ENCODE measurements at regions not wholly inside any gene's neighbourhood (a gene's known extent, or its start where the extent isn't known, plus 50 kb on each side); places are given as distances from the start of the nearest gene placed in this dataset.

DNA sequence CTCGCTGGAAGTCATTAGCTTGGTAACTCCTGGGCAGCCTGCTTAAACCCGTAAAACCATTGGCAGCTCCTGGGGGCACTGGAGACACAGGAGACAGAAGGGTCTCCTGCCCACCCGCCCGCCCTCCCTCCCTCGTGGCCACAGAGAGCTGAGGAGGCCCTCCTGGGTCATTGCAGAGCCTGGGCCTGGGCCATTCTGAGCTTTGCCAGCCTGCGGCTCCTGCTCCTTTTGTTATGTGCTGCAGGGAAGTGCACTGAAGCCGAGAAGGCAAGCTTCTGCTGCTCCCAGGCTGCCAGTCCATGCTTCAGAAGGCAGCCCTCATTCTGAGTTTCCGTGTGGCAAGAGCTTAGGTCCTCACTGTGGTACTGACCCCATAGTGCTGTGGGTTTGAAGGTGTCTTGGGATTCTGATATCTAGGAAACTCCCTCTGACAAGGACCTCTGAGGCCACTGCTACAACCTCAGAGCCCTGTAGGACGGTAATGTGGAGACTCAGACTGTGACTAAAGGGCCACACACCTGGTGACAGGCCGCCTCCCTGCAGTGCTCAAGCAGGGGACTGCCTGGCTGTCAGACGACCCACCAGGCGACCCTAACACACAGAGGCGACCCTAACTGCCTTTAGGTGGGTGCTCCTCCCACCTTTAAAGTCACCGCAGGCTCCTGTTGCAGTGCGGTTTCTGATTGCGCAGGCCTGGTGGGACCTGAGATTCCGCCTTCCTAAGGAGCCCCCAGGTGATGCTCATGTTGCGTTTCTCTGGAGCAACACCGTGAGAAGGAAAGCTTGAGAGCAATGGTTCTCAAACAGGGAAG is 118.7 kb downstream of the IER5 start:
- H3K27ac Mint-ChIP-seq = no peak overlapping the region
- Histone ChIP-seq H3K27me3 (ENCODE audit: insufficient read depth, low read length, poor library complexity, severe bottlenecking) (no peaks in the 10 kb centered on the region), H3K4me3 (ENCODE audit: low read length) (no peak overlapping the region), H3K27ac (ENCODE audit: low read depth, low read length) (no peak overlapping the region), H3K36me3 (ENCODE audit: insufficient read depth, low read length) (no peaks in the 10 kb centered on the region), H3K4me1 (ENCODE audit: insufficient read depth, low read length) (no peaks in the 10 kb centered on the region), H3K9me3 (ENCODE audit: low read length) (no peaks in the 10 kb centered on the region)
- no peaks in the 10 kb centered on the region for H3K36me3 Mint-ChIP-seq
- H3K4me1 Mint-ChIP-seq = no peaks in the 10 kb centered on the region
- ChIA-PET CTCF (interaction anchor here (0.8 to 0.9 kb wide), 2 partner anchors 15 to 218 kb away, joined by 3 to 4 read pairs; no protein-coding TSS in a partner anchor), POLR2A (no interaction called here)
- no peak for DNase-seq
- peaks cover 11 to 18% of the 10 kb centered on the region in 2 donors for H3K27me3 Mint-ChIP-seq
- no peaks in the 10 kb centered on the region for H3K9me3 Mint-ChIP-seq
- H3K4me3 Mint-ChIP-seq = no peak overlapping the region

DNA sequence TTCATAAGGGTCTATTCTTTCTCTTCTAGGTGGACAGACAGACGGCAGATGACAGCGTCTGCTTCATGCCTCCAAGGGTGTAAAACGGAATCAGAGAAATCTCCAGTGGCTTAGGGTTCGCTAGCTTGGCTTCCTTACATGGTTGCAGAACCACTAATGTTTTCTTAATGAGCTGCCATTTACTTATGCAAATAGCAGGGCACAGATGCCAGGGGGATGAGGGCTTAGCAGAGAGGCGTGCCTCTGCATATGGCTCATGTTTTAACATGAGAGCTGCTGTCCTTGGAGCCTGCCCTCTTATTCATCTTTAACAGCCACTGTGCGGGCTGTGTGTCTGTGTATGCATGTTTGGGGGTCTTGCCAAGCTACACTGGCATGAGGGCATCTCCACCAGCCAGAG is 119.6 kb downstream of the IER5 start:
- no peak overlapping the region for H3K27ac Mint-ChIP-seq
- Histone ChIP-seq H3K27ac (ENCODE audit: low read depth, low read length) (no peak overlapping the region), H3K36me3 (ENCODE audit: insufficient read depth, low read length) (no peaks in the 10 kb centered on the region), H3K4me1 (ENCODE audit: insufficient read depth, low read length) (no peaks in the 10 kb centered on the region), H3K27me3 (ENCODE audit: insufficient read depth, low read length, poor library complexity, severe bottlenecking) (no peaks in the 10 kb centered on the region), H3K9me3 (ENCODE audit: low read length) (no peaks in the 10 kb centered on the region), H3K4me3 (ENCODE audit: low read length) (no peak overlapping the region)
- H3K9me3 Mint-ChIP-seq = no peaks in the 10 kb centered on the region
- POLR2A ChIA-PET = no interaction called here
- DNase-seq = no peak
- no peak overlapping the region for H3K4me3 Mint-ChIP-seq
- no peaks in the 10 kb centered on the region for H3K4me1 Mint-ChIP-seq
- H3K27me3 Mint-ChIP-seq = peaks cover 11 to 20% of the 10 kb centered on the region in 2 donors
- no peaks in the 10 kb centered on the region for H3K36me3 Mint-ChIP-seq
- CTCF ChIA-PET = interaction anchor here (0.8 to 0.9 kb wide), 2 partner anchors 16 to 222 kb away, joined by 3 to 4 read pairs; no protein-coding TSS in a partner anchor

DNA sequence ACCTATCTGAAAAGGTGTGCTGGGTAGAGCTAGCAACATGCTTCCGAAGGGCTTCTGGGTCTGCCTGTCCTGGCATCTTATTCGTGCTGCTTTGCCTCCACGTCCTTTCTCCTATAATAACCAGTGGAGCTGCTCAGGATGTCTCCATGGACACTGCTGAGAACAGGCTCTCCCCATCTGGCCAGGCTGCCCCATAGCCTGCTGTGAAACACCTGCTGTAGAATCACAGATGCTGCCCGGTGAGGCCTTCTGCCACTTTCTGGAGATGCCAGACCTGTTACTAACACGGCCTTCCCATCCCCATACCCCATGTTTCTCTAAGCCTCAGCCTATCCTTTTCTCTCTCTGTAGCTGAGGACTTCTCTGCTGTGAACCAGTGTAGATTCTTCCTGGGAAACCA is 120.5 kb downstream of the IER5 start:
- Mint-ChIP-seq H3K27ac (no peak overlapping the region), H3K36me3 (no peaks in the 10 kb centered on the region), H3K4me1 (no peaks in the 10 kb centered on the region), H3K9me3 (no peaks in the 10 kb centered on the region), H3K27me3 (peaks cover 11 to 20% of the 10 kb centered on the region in 2 donors), H3K4me3 (no peak overlapping the region)
- no peak overlapping the region for H3K27ac ChIP-seq (ENCODE audit: low read depth, low read length)
- CTCF ChIA-PET = interaction anchor here (0.8 kb wide), 1 partner anchor 221 kb away, joined by 3 read pairs; no protein-coding TSS in a partner anchor
- H3K27me3 ChIP-seq (ENCODE audit: insufficient read depth, low read length, poor library complexity, severe bottlenecking) = no peaks in the 10 kb centered on the region
- no peak for DNase-seq
- no peaks in the 10 kb centered on the region for H3K9me3 ChIP-seq (ENCODE audit: low read length)
- no peaks in the 10 kb centered on the region for H3K36me3 ChIP-seq (ENCODE audit: insufficient read depth, low read length)
- no peak overlapping the region for H3K4me3 ChIP-seq (ENCODE audit: low read length)
- H3K4me1 ChIP-seq (ENCODE audit: insufficient read depth, low read length) = no peaks in the 10 kb centered on the region
- POLR2A ChIA-PET = no interaction called here

DNA sequence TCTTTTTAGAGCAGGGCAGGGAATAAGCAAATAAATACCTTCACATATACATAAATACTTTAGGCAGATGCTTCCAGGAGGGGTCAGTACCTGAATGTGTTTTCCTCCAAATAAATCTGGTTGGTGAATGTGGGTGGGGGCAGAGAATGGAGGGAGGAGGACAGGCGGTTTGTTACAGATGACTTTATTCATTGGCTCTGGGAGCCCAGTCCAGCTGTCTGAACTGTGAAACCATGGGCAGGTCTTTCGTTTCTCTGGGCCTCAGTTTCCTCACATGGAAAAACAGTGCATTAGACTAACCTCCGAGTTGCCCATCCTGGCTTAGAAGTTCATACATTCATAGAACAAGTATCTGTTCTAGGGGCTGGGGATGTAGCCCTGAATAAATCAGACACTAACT is 124.6 kb downstream of the IER5 start:
- Histone ChIP-seq H3K9me3 (ENCODE audit: low read length) (no peaks in the 10 kb centered on the region), H3K27me3 (ENCODE audit: insufficient read depth, low read length, poor library complexity, severe bottlenecking) (peaks cover 1% of the 10 kb centered on the region), H3K4me3 (ENCODE audit: low read length) (no peak overlapping the region), H3K36me3 (ENCODE audit: insufficient read depth, low read length) (no peaks in the 10 kb centered on the region), H3K27ac (ENCODE audit: low read depth, low read length) (no peak overlapping the region), H3K4me1 (ENCODE audit: insufficient read depth, low read length) (no peaks in the 10 kb centered on the region)
- ChIA-PET POLR2A (no interaction called here), CTCF (no interaction called here)
- H3K4me3 Mint-ChIP-seq = no peak overlapping the region
- no peak overlapping the region for H3K27ac Mint-ChIP-seq
- peaks cover 16 to 30% of the 10 kb centered on the region in 2 donors for H3K27me3 Mint-ChIP-seq
- no peak for DNase-seq
- H3K9me3 Mint-ChIP-seq = no peaks in the 10 kb centered on the region
- H3K4me1 Mint-ChIP-seq = no peaks in the 10 kb centered on the region
- H3K36me3 Mint-ChIP-seq = no peaks in the 10 kb centered on the region

DNA sequence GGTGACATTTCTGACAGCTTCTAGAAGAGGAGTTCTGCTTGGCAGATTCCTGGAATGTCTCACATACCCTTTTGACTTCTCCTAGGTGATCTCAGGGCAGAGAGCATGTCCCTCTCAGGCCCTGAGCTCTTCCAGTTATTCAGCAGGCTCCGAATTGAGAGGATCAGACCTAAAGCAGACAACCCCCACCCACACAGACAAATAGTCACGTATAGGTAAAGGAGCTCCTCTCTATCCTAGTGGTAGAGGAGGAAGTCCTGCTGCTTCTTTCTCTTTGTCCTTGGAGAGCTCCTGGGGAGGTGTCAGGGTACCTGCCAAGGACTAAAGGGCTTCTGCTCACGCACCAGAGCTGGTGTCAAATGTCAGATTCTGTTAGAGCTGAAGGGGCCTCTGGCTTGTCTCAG is 128.1 kb downstream of the IER5 start:
- no peak overlapping the region for H3K27ac Mint-ChIP-seq
- ChIA-PET CTCF (interaction anchor here (2.0 kb wide), 1 partner anchor 27 kb away, joined by 4 read pairs; no protein-coding TSS in a partner anchor), POLR2A (no interaction called here)
- no peak overlapping the region for H3K4me3 ChIP-seq (ENCODE audit: low read length)
- DNase-seq = no peak
- no peak overlapping the region for H3K4me3 Mint-ChIP-seq
- H3K36me3 Mint-ChIP-seq = no peaks in the 10 kb centered on the region
- H3K9me3 ChIP-seq (ENCODE audit: low read length) = no peaks in the 10 kb centered on the region
- no peaks in the 10 kb centered on the region for H3K4me1 Mint-ChIP-seq
- H3K27me3 ChIP-seq (ENCODE audit: insufficient read depth, low read length, poor library complexity, severe bottlenecking) = peaks cover 8% of the 10 kb centered on the region
- no peaks in the 10 kb centered on the region for H3K9me3 Mint-ChIP-seq
- H3K27ac ChIP-seq (ENCODE audit: low read depth, low read length) = no peak overlapping the region
- peaks cover 13 to 34% of the 10 kb centered on the region in 2 donors for H3K27me3 Mint-ChIP-seq
- no peaks in the 10 kb centered on the region for H3K4me1 ChIP-seq (ENCODE audit: insufficient read depth, low read length)
- H3K36me3 ChIP-seq (ENCODE audit: insufficient read depth, low read length) = no peaks in the 10 kb centered on the region

DNA sequence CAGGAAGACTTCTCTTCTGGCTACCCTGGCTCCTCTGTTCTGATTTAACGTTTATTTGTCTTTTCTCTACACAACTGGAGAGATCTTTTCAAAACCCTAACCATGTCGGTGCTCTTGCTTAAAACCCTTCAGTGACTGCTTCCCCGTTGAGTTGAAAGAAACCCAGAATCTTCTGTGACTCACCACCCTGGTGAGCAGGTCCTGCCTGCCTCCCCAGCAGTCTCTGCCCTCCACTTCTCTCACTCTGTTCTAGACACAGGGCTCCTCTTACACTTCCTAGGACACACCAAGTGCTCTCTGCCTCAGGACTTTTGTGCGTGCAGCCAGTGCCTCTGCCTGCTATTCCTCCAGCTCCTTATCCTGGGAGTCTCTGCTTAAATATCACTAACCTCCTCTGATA is 131.4 kb downstream of the IER5 start:
- no peaks in the 10 kb centered on the region for H3K36me3 Mint-ChIP-seq
- H3K4me1 Mint-ChIP-seq = no peaks in the 10 kb centered on the region
- Histone ChIP-seq H3K9me3 (ENCODE audit: low read length) (no peaks in the 10 kb centered on the region), H3K36me3 (ENCODE audit: insufficient read depth, low read length) (no peaks in the 10 kb centered on the region), H3K27ac (ENCODE audit: low read depth, low read length) (no peak overlapping the region), H3K27me3 (ENCODE audit: insufficient read depth, low read length, poor library complexity, severe bottlenecking) (peaks cover 8% of the 10 kb centered on the region), H3K4me1 (ENCODE audit: insufficient read depth, low read length) (no peaks in the 10 kb centered on the region), H3K4me3 (ENCODE audit: low read length) (no peak overlapping the region)
- no peak overlapping the region for H3K4me3 Mint-ChIP-seq
- peaks cover 11 to 37% of the 10 kb centered on the region in 2 donors for H3K27me3 Mint-ChIP-seq
- H3K27ac Mint-ChIP-seq = no peak overlapping the region
- peaks cover 0 to 8% (median 2%) of the 10 kb centered on the region in 5 donors for H3K9me3 Mint-ChIP-seq
- ChIA-PET CTCF (no interaction called here), POLR2A (no interaction called here)
- no peak for DNase-seq

DNA sequence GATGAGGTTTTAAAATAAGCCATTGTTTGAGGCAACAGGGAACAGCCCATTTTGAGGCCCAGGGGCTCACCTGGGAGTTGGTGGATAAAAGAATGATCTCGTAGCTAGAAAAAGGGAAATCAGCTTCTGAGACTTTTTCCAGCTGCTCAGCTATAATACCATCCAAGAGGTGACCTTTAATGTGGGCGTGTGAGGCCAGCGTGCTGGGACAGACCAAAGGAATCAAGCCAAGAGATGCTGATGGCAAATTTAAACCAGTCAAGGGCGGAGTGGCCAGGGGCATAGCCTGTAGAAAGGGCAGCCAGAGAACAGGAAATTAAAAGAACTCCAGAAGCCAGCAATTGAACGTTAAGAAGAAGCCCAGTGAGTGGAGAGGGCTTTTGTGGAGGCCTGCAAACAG is 132.6 kb downstream of the IER5 start:
- no peaks in the 10 kb centered on the region for H3K36me3 ChIP-seq (ENCODE audit: insufficient read depth, low read length)
- H3K4me1 Mint-ChIP-seq = no peaks in the 10 kb centered on the region
- no peaks in the 10 kb centered on the region for H3K4me1 ChIP-seq (ENCODE audit: insufficient read depth, low read length)
- no peak overlapping the region for H3K4me3 ChIP-seq (ENCODE audit: low read length)
- no peak overlapping the region for H3K4me3 Mint-ChIP-seq
- H3K27ac Mint-ChIP-seq = no peak overlapping the region
- no peaks in the 10 kb centered on the region for H3K36me3 Mint-ChIP-seq
- ChIA-PET POLR2A (no interaction called here), CTCF (no interaction called here)
- H3K27ac ChIP-seq (ENCODE audit: low read depth, low read length) = no peak overlapping the region
- peaks cover 7 to 37% of the 10 kb centered on the region in 2 donors for H3K27me3 Mint-ChIP-seq
- H3K9me3 ChIP-seq (ENCODE audit: low read length) = no peaks in the 10 kb centered on the region
- peaks cover 8% of the 10 kb centered on the region for H3K27me3 ChIP-seq (ENCODE audit: insufficient read depth, low read length, poor library complexity, severe bottlenecking)
- peaks cover 0 to 9% (median 2%) of the 10 kb centered on the region in 5 donors for H3K9me3 Mint-ChIP-seq
- DNase-seq = no peak

DNA sequence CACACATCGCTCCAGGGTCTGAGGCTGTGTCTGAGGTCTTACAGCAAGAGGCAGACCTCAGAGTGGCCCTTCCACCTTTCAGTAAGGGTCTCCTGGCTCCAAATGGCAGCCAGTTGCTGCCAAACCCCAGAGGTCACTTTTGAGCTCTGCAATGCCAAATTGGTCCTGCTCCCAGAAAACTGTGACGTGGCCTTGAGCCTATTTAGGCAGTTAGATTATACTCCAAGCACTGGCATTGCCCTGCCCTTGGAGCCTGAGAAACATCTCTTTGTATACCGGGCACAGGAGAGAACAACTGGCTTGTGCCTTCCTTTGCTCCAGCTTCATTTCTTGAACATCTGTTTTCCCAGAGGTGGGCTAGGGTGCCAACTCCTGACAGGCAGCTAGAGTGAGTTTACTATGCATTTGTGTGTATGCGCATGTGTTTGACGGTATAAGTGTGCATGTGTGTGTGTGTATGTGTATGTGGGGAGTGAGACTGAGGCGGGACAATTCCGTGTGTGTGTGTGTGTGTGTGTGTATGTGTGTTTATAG is 134.5 kb downstream of the IER5 start:
- H3K27ac ChIP-seq (ENCODE audit: low read depth, low read length) = no peak overlapping the region
- no peak overlapping the region for H3K4me3 Mint-ChIP-seq
- no peak overlapping the region for H3K4me3 ChIP-seq (ENCODE audit: low read length)
- peaks cover 4 to 30% of the 10 kb centered on the region in 2 donors for H3K27me3 Mint-ChIP-seq
- peak overlapping the region in 1 of 8 donors; percentile 24 for H3K27ac Mint-ChIP-seq
- no peaks in the 10 kb centered on the region for H3K9me3 ChIP-seq (ENCODE audit: low read length)
- no peaks in the 10 kb centered on the region for H3K36me3 ChIP-seq (ENCODE audit: insufficient read depth, low read length)
- POLR2A ChIA-PET = no interaction called here
- no peak for DNase-seq
- H3K9me3 Mint-ChIP-seq = peaks cover 0 to 17% (median 6%) of the 10 kb centered on the region in 5 donors
- no peaks in the 10 kb centered on the region for H3K36me3 Mint-ChIP-seq
- H3K4me1 Mint-ChIP-seq = no peaks in the 10 kb centered on the region
- CTCF ChIA-PET = interaction anchor here (1.1 kb wide), 1 partner anchor 12 kb away, joined by 3 read pairs; no protein-coding TSS in a partner anchor
- peaks cover 7% of the 10 kb centered on the region for H3K27me3 ChIP-seq (ENCODE audit: insufficient read depth, low read length, poor library complexity, severe bottlenecking)
- no peaks in the 10 kb centered on the region for H3K4me1 ChIP-seq (ENCODE audit: insufficient read depth, low read length)
